HepG2 (cell line): ENCODE measurements at regions not wholly inside any gene's neighbourhood (a gene's known extent, or its start where the extent isn't known, plus 50 kb on each side); places are given as distances from the start of the nearest gene placed in this dataset.

Source experiments
- CTCF ChIP-seq: sonication (generic); formaldehyde crosslinking; IDR thresholded peaks from 2 replicates; pipeline ENCODE4 v1.5.0; 2020; ENCODE audit warnings: mild to moderate bottlenecking, missing genetic modification reagents, moderate library complexity
- FOXP1 ChIP-seq, 2 experiments: fragments of 450-650 bp in 1 of 2; IDR thresholded peaks; 2 replicates each; pipeline ENCODE4 v1.6.1; 2017 to 2018; ENCODE audit warnings: antibody characterized with exemption in 1 of 2
- HMG20A ChIP-seq: IDR thresholded peaks from 2 replicates; pipeline ENCODE4 v1.6.1; 2016; ENCODE audit warnings: borderline replicate concordance
- NFE2L1 ChIP-seq: sonication (generic); formaldehyde crosslinking; IDR thresholded peaks from 2 replicates; pipeline ENCODE4 v1.4.0; 2020; ENCODE audit warnings: missing genetic modification reagents, mild to moderate bottlenecking, borderline replicate concordance
- PHF5A ChIP-seq: IDR thresholded peaks from one replicate; pipeline ENCODE4 v1.6.1; 2018; ENCODE audit warnings: low read depth, missing genetic modification reagents; ENCODE audit not compliant: unreplicated experiment
- USF2 ChIP-seq, 2 experiments: sonication (generic) in 1 of 2; formaldehyde crosslinking in 1 of 2; IDR thresholded peaks; 2 replicates each; pipeline versions ENCODE4 v1.5.1 to v1.6.1; 2011 to 2020; ENCODE audit warnings: borderline replicate concordance in 1 of 2, low read depth in 1 of 2, low read length in 1 of 2, mild to moderate bottlenecking in 1 of 2, missing genetic modification reagents in 1 of 2, moderate library complexity in 1 of 2
- ZNF75D ChIP-seq: sonication (generic); formaldehyde crosslinking; IDR thresholded peaks from 2 replicates; pipeline ENCODE4 v1.8.1; 2023; ENCODE audit warnings: missing genetic modification reagents, mild to moderate bottlenecking, borderline replicate concordance
- TF ChIP-seq, protein P1 (sequence below): sonication (generic); formaldehyde crosslinking; IDR thresholded peaks from 2 replicates; pipeline ENCODE4 v1.8.0; 2022; ENCODE audit warnings: low read depth, missing genetic modification reagents

- no peak for TF ChIP-seq PHF5A (CRISPR knock-in tag)
- no peak for TF ChIP-seq CTCF
- TF ChIP-seq USF2 (IDR thresholded peaks at IDR 0.05; ENCODE audit: low read depth, low read length) = no peak
- no peak for TF ChIP-seq USF2 (CRISPR knock-in tag; IDR thresholded peaks at IDR 0.05; ENCODE audit: borderline replicate concordance)
- TF ChIP-seq FOXP1 (IDR thresholded peaks at IDR 0.05) = no peak
- TF ChIP-seq FOXP1 (CRISPR knock-in tag; IDR thresholded peaks at IDR 0.05) = no peak
- TF ChIP-seq, protein P1, sequence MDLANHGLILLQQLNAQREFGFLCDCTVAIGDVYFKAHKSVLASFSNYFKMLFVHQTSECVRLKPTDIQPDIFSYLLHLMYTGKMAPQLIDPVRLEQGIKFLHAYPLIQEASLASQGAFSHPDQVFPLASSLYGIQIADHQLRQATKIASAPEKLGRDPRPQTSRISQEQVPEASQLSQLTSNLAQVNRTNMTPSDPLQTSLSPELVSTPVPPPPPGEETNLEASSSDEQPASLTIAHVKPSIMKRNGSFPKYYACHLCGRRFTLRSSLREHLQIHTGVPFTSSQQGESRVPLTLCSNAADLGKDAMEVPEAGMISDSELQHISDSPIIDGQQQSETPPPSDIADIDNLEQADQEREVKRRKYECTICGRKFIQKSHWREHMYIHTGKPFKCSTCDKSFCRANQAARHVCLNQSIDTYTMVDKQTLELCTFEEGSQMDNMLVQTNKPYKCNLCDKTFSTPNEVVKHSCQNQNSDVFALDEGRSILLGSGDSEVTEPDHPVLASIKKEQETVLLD (CRISPR knock-in tag) = no peak
- no peak for TF ChIP-seq HMG20A (CRISPR knock-in tag)
- no peak for TF ChIP-seq ZNF75D (CRISPR knock-in tag)
- no peak for TF ChIP-seq NFE2L1 (CRISPR knock-in tag)
Measured at GRCh38 chr9:74140141-74140540, 357.0 kb upstream of the RORB start.
